ENCODE measurements at regions not wholly inside any gene's neighbourhood (a gene's known extent, or its start where the extent isn't known, plus 50 kb on each side); places are given as distances from the start of the nearest gene placed in this dataset.

GRCh38 chr20:22698259-22698842 lies 114.0 kb upstream of the FOXA2 start:
- no peak for DNase-seq (ENCODE audit: extremely low spot score)
- CTCF ChIA-PET, result interaction anchor here (1.0 to 8.9 kb wide), 2 partner anchors 13 to 16 kb away, joined by 3 to 72 read pairs; no protein-coding TSS in a partner anchor
- TF ChIP-seq CTCF (IDR thresholded peaks at IDR 0.05; ENCODE audit: control extremely low read depth, extremely low read depth, low read depth, missing control alignments), result no peak
- POLR2A ChIA-PET, result interaction anchor here (0.6 kb wide), 1 partner anchor 836 kb away, joined by 3 read pairs; no protein-coding TSS in a partner anchor

- ChIA-PET POLR2A (no interaction called here), CTCF (interaction anchor here (1.0 kb wide), 1 partner anchor 14 kb away, joined by 3 read pairs; no protein-coding TSS in a partner anchor)
- TF ChIP-seq CTCF (IDR thresholded peaks at IDR 0.05; ENCODE audit: control extremely low read depth, extremely low read depth, low read depth, missing control alignments), result no peak
- DNase-seq (ENCODE audit: extremely low spot score), result no peak
Observed at GRCh38 chr20:22699396-22699795, 115.0 kb upstream of the FOXA2 start.

- CTCF ChIA-PET, result interaction anchor here (1.4 to 3.0 kb wide), 2 partner anchors 9 to 15 kb away, joined by 6 to 35 read pairs; no protein-coding TSS in a partner anchor
- POLR2A ChIA-PET, result no interaction called here
Observed at GRCh38 chr20:22700367-22700766, 116.0 kb upstream of the FOXA2 start.

GRCh38 chr20:22701679-22702308 lies 117.4 kb upstream of the FOXA2 start:
- DNase-seq (ENCODE audit: extremely low spot score), result no peak
- POLR2A ChIA-PET, result no interaction called here
- CTCF ChIA-PET, result interaction anchor here (0.7 to 3.0 kb wide), 2 partner anchors 10 to 13 kb away, joined by 3 to 35 read pairs; no protein-coding TSS in a partner anchor
- TF ChIP-seq CTCF (IDR thresholded peaks at IDR 0.05; ENCODE audit: control extremely low read depth, extremely low read depth, low read depth, missing control alignments), result no peak

More at GRCh38 chr20:22700367-22700766, 116.0 kb upstream of the FOXA2 start:
- no peak for TF ChIP-seq CTCF (IDR thresholded peaks at IDR 0.05; ENCODE audit: control extremely low read depth, extremely low read depth, low read depth, missing control alignments)
- DNase-seq (ENCODE audit: extremely low spot score), result no peak

GRCh38 chr20:22703843-22704242 lies 119.5 kb upstream of the FOXA2 start:
- TF ChIP-seq CTCF (IDR thresholded peaks at IDR 0.05; ENCODE audit: control extremely low read depth, extremely low read depth, low read depth, missing control alignments), result no peak
- POLR2A ChIA-PET, result no interaction called here
- CTCF ChIA-PET, result interaction anchor here (1.5 kb wide), 1 partner anchor 11 kb away, joined by 7 read pairs; no protein-coding TSS in a partner anchor
- DNase-seq (ENCODE audit: extremely low spot score), result no peak

GRCh38 chr20:22711971-22712755 lies 127.8 kb upstream of the FOXA2 start:
- ChIA-PET CTCF (interaction anchor here (0.9 to 1.1 kb wide), 2 partner anchors 20 to 21 kb away, joined by 3 to 4 read pairs; no protein-coding TSS in a partner anchor), POLR2A (no interaction called here)
- no peak for TF ChIP-seq CTCF (IDR thresholded peaks at IDR 0.05; ENCODE audit: control extremely low read depth, extremely low read depth, low read depth, missing control alignments)
- DNase-seq (ENCODE audit: extremely low spot score), result no peak

Measured in GM10248 (cell line).